Stomach (tissue), 4 donors: ENCODE measurements at regions not wholly inside any gene's neighbourhood (a gene's known extent, or its start where the extent isn't known, plus 50 kb on each side); places are given as distances from the start of the nearest gene placed in this dataset.

ENCODE experiments used
- CTCF ChIP-seq, 7 experiments: fragments of 450-650 bp in 4 of 7; fragments of 200-600 bp in 3 of 7; sonication (generic) in 3 of 7; IDR thresholded peaks; one replicate each; pipeline ENCODE4 v1.5.1; 2016 to 2019; ENCODE audit warnings: antibody characterized with exemption in 7 of 7, control low read depth in 2 of 7, mild to moderate bottlenecking in 1 of 7
- EP300 ChIP-seq: sonication (generic); formaldehyde crosslinking; IDR thresholded peaks from one replicate; pipeline ENCODE4 v1.6.1; 2017; ENCODE audit warnings: antibody characterized with exemption

- TF ChIP-seq CTCF (IDR thresholded peaks at IDR 0.05) (no peak), EP300 (no peak)
Measured at GRCh38 chr3:110815008-110815583, 256.5 kb upstream of the NECTIN3 start.
